HepG2 (cell line): ENCODE measurements at regions not wholly inside any gene's neighbourhood (a gene's known extent, or its start where the extent isn't known, plus 50 kb on each side); places are given as distances from the start of the nearest gene placed in this dataset.

Source experiments
- CHD4 ChIP-seq: fragments of 200-600 bp; sonication (generic); IDR thresholded peaks from 2 replicates; pipeline ENCODE4 v1.7.0; 2017; ENCODE audit warnings: mild to moderate bottlenecking, low read length, borderline replicate concordance
- FOXC1 ChIP-seq: sonication (generic); formaldehyde crosslinking; IDR thresholded peaks from 2 replicates; pipeline ENCODE4 v1.8.0; 2022; ENCODE audit warnings: mild to moderate bottlenecking, missing genetic modification reagents, borderline replicate concordance
- NR2C2 ChIP-seq: sonication (generic); formaldehyde crosslinking; IDR thresholded peaks from 2 replicates; pipeline ENCODE4 v1.4.0; 2020; ENCODE audit warnings: missing genetic modification reagents, mild to moderate bottlenecking, moderate library complexity, borderline replicate concordance
- TERF1 ChIP-seq: sonication (generic); formaldehyde crosslinking; IDR thresholded peaks from 2 replicates; pipeline ENCODE4 v1.8.0; 2022; ENCODE audit warnings: mild to moderate bottlenecking, missing genetic modification reagents, moderate library complexity

- no peak for TF ChIP-seq NR2C2
- no peak for TF ChIP-seq CHD4
- TF ChIP-seq FOXC1 (CRISPR knock-in tag): no peak
- no peak for TF ChIP-seq TERF1 (CRISPR knock-in tag)
Observed at GRCh38 chr14:28436821-28437220, 329.8 kb upstream of the FOXG1 start.
